Gastrocnemius medialis (tissue), 4 donors: ENCODE measurements at regions not wholly inside any gene's neighbourhood (a gene's known extent, or its start where the extent isn't known, plus 50 kb on each side); places are given as distances from the start of the nearest gene placed in this dataset.

Experiments
- ATAC-seq, 2 donors: fragments of 150-250 bp; one replicate each; pipeline ENCODE4 v1.9.1; 2016
- DNase-seq, 2 donors: peaks; one replicate each; pipeline ENCODE4 v3.0.0-alpha.2; 2019
- H3K27ac ChIP-seq, 4 donors: fragments of 200-600 bp; sonication (generic); 1 replicate in 1 of 4; 2 replicates in 3 of 4; pipeline ENCODE4 v1.5.1; 2016 to 2018; ENCODE audit warnings: mild to moderate bottlenecking in 2 of 4, moderate library complexity in 1 of 4
- H3K27me3 ChIP-seq, 3 donors: fragments of 200-600 bp; sonication (generic) in 2 of 3; 1 replicate in 1 of 3; 2 replicates in 2 of 3; pipeline versions ENCODE4 v1.5.1 to v1.6.0; 2016 to 2019; ENCODE audit warnings: mild to moderate bottlenecking in 1 of 3, moderate library complexity in 1 of 3
- H3K36me3 ChIP-seq, 2 donors: fragments of 200-600 bp; sonication (generic) in 1 of 2; one replicate each; pipeline ENCODE4 v1.5.1; 2017 to 2018
- H3K4me1 ChIP-seq, 2 donors: fragments of 200-600 bp; sonication (generic) in 1 of 2; one replicate each; pipeline ENCODE4 v1.5.1; 2016 to 2017; ENCODE audit warnings: mild to moderate bottlenecking in 2 of 2
- H3K4me3 ChIP-seq, 4 donors: fragments of 200-600 bp; sonication (generic) in 3 of 4; 1 replicate in 1 of 4; 2 replicates in 3 of 4; pipeline ENCODE4 v1.5.1; 2016 to 2019; ENCODE audit warnings: mild to moderate bottlenecking in 2 of 4
- H3K9me3 ChIP-seq, 3 donors: fragments of 200-600 bp; sonication (generic) in 2 of 3; 1 replicate in 1 of 3; 2 replicates in 2 of 3; pipeline ENCODE4 v1.5.1; 2016 to 2019
- POLR2A ChIP-seq, 2 donors: fragments of 450-650 bp; IDR thresholded peaks; one replicate each; pipeline ENCODE4 v1.6.1; 2017; ENCODE audit warnings: antibody characterized with exemption in 2 of 2, mild to moderate bottlenecking in 2 of 2, moderate library complexity in 2 of 2
- in situ Hi-C, 4 donors: fragments of 200-750 bp; cut with MboI; loops; one replicate each; pipeline versions ENCODE4 v1.15.0 to v1.8.0; 2017; ENCODE audit warnings: low sequenced_read_pairs in 4 of 4
- intact Hi-C: fragments of 100-400 bp; cut with DNase I; formaldehyde crosslinking; loops from one replicate; pipeline ENCODE4 v1.15.1; 2023; ENCODE audit warnings: low total_unique reads
- TF ChIP-seq, protein P1 (sequence below), 5 experiments: fragments of 450-650 bp in 3 of 5; fragments of 200-600 bp in 2 of 5; sonication (generic) in 2 of 5; IDR thresholded peaks in 4 of 5; conservative IDR thresholded peaks in 1 of 5; 1 replicate in 4 of 5; 2 replicates in 1 of 5; pipeline ENCODE4 v1.5.1; 2016 to 2019; ENCODE audit warnings: antibody characterized with exemption in 5 of 5, mild to moderate bottlenecking in 3 of 5, moderate library complexity in 3 of 5

DNA sequence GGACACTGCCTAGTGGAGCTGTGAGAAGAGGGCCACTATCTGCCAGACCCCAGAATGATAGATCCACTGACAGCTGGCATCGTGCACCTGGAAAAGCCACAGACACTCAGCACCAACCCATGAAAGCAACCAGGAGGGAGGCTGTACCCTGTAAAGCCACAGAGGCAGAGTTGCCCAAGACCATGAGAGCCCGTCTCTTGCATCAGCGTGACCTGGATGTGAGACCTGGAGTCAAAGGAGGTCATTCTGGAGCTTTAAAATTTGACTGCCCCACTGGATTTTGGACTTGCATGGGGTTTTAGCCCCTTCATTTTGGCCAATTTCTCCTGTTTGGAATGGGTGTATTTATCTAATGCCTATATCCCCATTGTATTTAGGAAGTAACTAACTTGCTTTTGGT lies 83.5 kb upstream of the P3H2 start:
- H3K27ac ChIP-seq: no peak overlapping the region
- DNase-seq: no peak
- no peak for ATAC-seq
- no peaks in the 10 kb centered on the region for H3K36me3 ChIP-seq
- no peaks in the 10 kb centered on the region for H3K4me1 ChIP-seq
- no peak for TF ChIP-seq POLR2A (IDR thresholded peaks at IDR 0.05)
- TF ChIP-seq, protein P1, sequence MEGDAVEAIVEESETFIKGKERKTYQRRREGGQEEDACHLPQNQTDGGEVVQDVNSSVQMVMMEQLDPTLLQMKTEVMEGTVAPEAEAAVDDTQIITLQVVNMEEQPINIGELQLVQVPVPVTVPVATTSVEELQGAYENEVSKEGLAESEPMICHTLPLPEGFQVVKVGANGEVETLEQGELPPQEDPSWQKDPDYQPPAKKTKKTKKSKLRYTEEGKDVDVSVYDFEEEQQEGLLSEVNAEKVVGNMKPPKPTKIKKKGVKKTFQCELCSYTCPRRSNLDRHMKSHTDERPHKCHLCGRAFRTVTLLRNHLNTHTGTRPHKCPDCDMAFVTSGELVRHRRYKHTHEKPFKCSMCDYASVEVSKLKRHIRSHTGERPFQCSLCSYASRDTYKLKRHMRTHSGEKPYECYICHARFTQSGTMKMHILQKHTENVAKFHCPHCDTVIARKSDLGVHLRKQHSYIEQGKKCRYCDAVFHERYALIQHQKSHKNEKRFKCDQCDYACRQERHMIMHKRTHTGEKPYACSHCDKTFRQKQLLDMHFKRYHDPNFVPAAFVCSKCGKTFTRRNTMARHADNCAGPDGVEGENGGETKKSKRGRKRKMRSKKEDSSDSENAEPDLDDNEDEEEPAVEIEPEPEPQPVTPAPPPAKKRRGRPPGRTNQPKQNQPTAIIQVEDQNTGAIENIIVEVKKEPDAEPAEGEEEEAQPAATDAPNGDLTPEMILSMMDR (IDR thresholded peaks at IDR 0.05 in 4 of 5, conservative IDR thresholded peaks at IDR 0.05 in 1 of 5): no peak
- no peaks in the 10 kb centered on the region for H3K27me3 ChIP-seq
- intact Hi-C loops: no loop called here
- no peak overlapping the region for H3K4me3 ChIP-seq
- no peaks in the 10 kb centered on the region for H3K9me3 ChIP-seq
- in situ Hi-C loops: loop anchor here in 1 of 4 donors (5.0 kb wide), 1 partner anchor 242 kb away; no protein-coding TSS in a partner anchor

DNA sequence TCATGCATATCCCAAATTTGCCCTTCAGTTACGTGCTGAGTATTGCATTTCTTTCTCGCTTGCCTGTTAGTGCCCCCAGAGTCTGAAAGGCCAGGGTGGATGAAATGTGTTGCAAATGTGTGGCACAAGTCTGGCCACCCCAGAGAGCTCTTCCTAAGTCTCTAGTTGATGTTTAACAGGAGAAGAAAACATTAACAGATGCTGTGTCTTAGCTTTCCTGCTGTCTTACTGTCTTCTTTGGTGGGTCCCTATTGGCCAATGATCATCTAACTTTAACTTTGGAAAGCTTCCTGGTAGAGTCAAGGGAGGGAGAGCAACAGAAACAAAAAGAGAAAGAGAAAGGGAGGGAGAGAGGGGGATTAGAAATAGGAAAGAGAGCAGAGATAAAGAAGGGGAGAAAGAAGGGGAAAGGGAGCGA lies 76.7 kb upstream of the P3H2 start:
- no peak for TF ChIP-seq POLR2A (IDR thresholded peaks at IDR 0.05)
- TF ChIP-seq, protein P1 (IDR thresholded peaks at IDR 0.05 in 4 of 5, conservative IDR thresholded peaks at IDR 0.05 in 1 of 5): no peak
- intact Hi-C loops: no loop called here
- in situ Hi-C loops: loop anchor here in 2 of 4 donors (5.0 to 10.0 kb wide), 2 partner anchors 223 to 235 kb away; no protein-coding TSS in a partner anchor
- Histone ChIP-seq H3K27me3 (no peaks in the 10 kb centered on the region), H3K9me3 (no peaks in the 10 kb centered on the region), H3K4me3 (no peak overlapping the region), H3K27ac (no peak overlapping the region), H3K4me1 (no peaks in the 10 kb centered on the region), H3K36me3 (no peaks in the 10 kb centered on the region)
- no peak for DNase-seq
- ATAC-seq: no peak

DNA sequence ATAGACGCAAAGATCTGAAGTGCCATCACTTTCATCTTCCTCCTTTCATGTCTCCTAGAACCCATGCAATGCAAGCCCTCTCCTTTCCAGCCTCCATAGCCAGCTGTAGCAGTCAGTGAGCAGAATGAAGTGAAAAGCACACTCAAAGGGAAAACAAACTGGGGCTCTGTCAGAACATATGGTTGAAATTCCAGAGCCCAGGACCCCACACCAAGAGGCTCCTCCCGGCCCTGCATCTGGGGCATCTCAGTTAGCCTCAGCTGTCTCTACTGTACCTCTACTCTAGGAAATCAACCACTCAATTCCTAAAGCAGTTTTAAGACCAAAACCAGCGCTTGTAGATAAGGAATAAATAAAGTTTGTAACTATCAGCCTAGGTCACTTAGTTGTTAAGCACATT lies 73.8 kb upstream of the P3H2 start:
- DNase-seq (no peak), ATAC-seq (no peak)
- intact Hi-C loops (no loop called here), in situ Hi-C loops (loop anchor here in 1 of 4 donors (10.0 kb wide), 1 partner anchor 220 kb away; no protein-coding TSS in a partner anchor)
- H3K27me3 ChIP-seq: no peaks in the 10 kb centered on the region
- H3K27ac ChIP-seq: no peak overlapping the region
- no peaks in the 10 kb centered on the region for H3K4me1 ChIP-seq
- H3K9me3 ChIP-seq: no peaks in the 10 kb centered on the region
- H3K4me3 ChIP-seq: no peak overlapping the region
- no peaks in the 10 kb centered on the region for H3K36me3 ChIP-seq
- no peak for TF ChIP-seq POLR2A (IDR thresholded peaks at IDR 0.05)
- TF ChIP-seq, protein P1 (IDR thresholded peaks at IDR 0.05 in 4 of 5, conservative IDR thresholded peaks at IDR 0.05 in 1 of 5): no peak

DNA sequence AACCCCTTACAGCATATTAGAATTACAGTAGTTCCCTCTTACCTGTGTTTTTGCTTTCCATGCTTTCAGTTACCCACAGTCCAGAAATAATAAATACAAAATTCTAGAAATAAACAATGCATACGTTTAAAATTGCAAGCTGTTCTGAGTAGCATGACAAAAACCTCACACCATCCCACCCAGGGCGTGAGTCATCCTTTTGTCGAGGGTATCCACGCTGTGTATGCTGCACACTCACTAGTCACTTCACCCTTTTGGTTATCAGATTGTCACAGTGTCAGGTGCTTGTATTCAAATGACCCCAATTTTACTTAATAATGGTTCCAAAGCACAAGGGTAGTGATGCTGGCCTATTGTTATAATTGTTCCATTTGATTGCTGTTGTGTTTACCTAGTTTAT lies 72.5 kb upstream of the P3H2 start:
- in situ Hi-C loops: loop anchor here in 1 of 4 donors (10.0 kb wide), 1 partner anchor 218 kb away; no protein-coding TSS in a partner anchor
- intact Hi-C loops: no loop called here
- Histone ChIP-seq H3K9me3 (no peaks in the 10 kb centered on the region), H3K36me3 (no peaks in the 10 kb centered on the region), H3K4me1 (no peaks in the 10 kb centered on the region), H3K4me3 (no peak overlapping the region), H3K27ac (no peak overlapping the region), H3K27me3 (no peaks in the 10 kb centered on the region)
- no peak for TF ChIP-seq POLR2A (IDR thresholded peaks at IDR 0.05)
- TF ChIP-seq, protein P1 (IDR thresholded peaks at IDR 0.05 in 4 of 5, conservative IDR thresholded peaks at IDR 0.05 in 1 of 5): no peak
- DNase-seq (no peak), ATAC-seq (no peak)

DNA sequence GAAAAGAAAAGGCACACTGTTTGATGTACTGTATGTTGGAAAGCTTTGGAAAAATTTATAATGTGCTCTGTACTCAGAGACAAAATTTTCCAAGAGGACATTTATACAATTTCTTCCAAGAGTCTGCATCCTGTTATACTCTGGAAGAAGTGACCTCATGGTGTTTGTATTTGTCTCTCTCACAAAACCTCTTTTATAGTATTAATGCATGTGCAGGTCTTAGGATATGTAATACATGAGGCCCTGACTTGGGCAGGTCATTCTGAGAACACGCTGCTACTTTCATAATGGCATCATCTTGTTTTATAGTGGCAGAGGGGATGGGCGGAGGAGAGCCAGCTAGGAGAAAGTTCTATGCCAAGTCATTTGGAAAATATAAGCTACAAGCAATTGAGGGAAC lies 72.0 kb upstream of the P3H2 start:
- Histone ChIP-seq H3K9me3 (no peaks in the 10 kb centered on the region), H3K4me3 (no peak overlapping the region), H3K27me3 (no peaks in the 10 kb centered on the region), H3K4me1 (no peaks in the 10 kb centered on the region), H3K36me3 (no peaks in the 10 kb centered on the region), H3K27ac (no peak overlapping the region)
- in situ Hi-C loops (loop anchor here in 1 of 4 donors (10.0 kb wide), 1 partner anchor 218 kb away; no protein-coding TSS in a partner anchor), intact Hi-C loops (no loop called here)
- ATAC-seq (no peak), DNase-seq (no peak)
- TF ChIP-seq, protein P1 (IDR thresholded peaks at IDR 0.05 in 4 of 5, conservative IDR thresholded peaks at IDR 0.05 in 1 of 5): no peak
- TF ChIP-seq POLR2A (IDR thresholded peaks at IDR 0.05): no peak
